Activated B cell treated with CpG ODN at 0.5 μM for 24 hours (primary cell): ENCODE measurements at regions not wholly inside any gene's neighbourhood (a gene's known extent, or its start where the extent isn't known, plus 50 kb on each side); places are given as distances from the start of the nearest gene placed in this dataset.

Experiments
- ATAC-seq: fragments of 200-7000 bp; cut with Tn5 transposase; one replicate; pipeline ENCODE4 v1.10.0; 2021; ENCODE audit warnings: low read depth, mild to moderate bottlenecking, moderate library complexity
- CTCF ChIA-PET: fragments of 350-600 bp; sonication (Branson Sonifier 250); formaldehyde crosslinking; loops from one replicate; lab custom pipeline; 2021; ENCODE audit warnings: antibody characterized with exemption; lab: Charles Lee
- POLR2A ChIA-PET: fragments of 350-600 bp; sonication (Branson Sonifier 250); formaldehyde crosslinking; loops from one replicate; lab custom pipeline; 2021; ENCODE audit warnings: antibody characterized with exemption; lab: Charles Lee
- DNase-seq: peaks from one replicate; pipeline ENCODE4 v3.0.0; 2022
- H3K27ac Mint-ChIP-seq: one replicate; pipeline ENCODE4 v1.8.0; 2020; ENCODE audit warnings: mixed read lengths
- H3K27me3 Mint-ChIP-seq: one replicate; pipeline ENCODE4 v1.8.0; 2021; ENCODE audit warnings: mixed read lengths
- H3K36me3 Mint-ChIP-seq: one replicate; pipeline ENCODE4 v1.8.0; 2021; ENCODE audit warnings: low read depth, mixed read lengths
- H3K4me1 Mint-ChIP-seq: one replicate; pipeline ENCODE4 v1.8.0; 2021; ENCODE audit warnings: mixed read lengths
- H3K4me3 Mint-ChIP-seq: one replicate; pipeline ENCODE4 v1.8.0; 2020; ENCODE audit warnings: mild to moderate bottlenecking, mixed read lengths
- H3K9me3 Mint-ChIP-seq: one replicate; pipeline ENCODE4 v1.8.0; 2020; ENCODE audit warnings: mixed read lengths
- CTCF ChIP-seq: fragments of 200-600 bp; IDR thresholded peaks from one replicate; pipeline ENCODE4 v1.8.0; 2022; ENCODE audit warnings: antibody characterized with exemption, mild to moderate bottlenecking
- intact Hi-C: fragments of 100-400 bp; cut with micrococcal nuclease; formaldehyde crosslinking; loops from one replicate; pipeline ENCODE4 v1.15.1; 2024

- no peaks in the 10 kb centered on the region for H3K4me1 Mint-ChIP-seq
- H3K27ac Mint-ChIP-seq = no peak overlapping the region
- H3K36me3 Mint-ChIP-seq = no peaks in the 10 kb centered on the region
- ATAC-seq (no peak), DNase-seq (no peak)
- no peak for TF ChIP-seq CTCF
- H3K9me3 Mint-ChIP-seq = no peaks in the 10 kb centered on the region
- CTCF ChIA-PET = no interaction called here
- no peaks in the 10 kb centered on the region for H3K27me3 Mint-ChIP-seq
- intact Hi-C loops = no loop called here
- POLR2A ChIA-PET = no interaction called here
- no peak overlapping the region for H3K4me3 Mint-ChIP-seq
Measured at GRCh38 chr7:45973725-45974532, 52.9 kb upstream of the IGFBP3 start.

- Mint-ChIP-seq H3K36me3 (no peaks in the 10 kb centered on the region), H3K27me3 (peaks cover 2% of the 10 kb centered on the region), H3K9me3 (no peaks in the 10 kb centered on the region), H3K4me1 (no peaks in the 10 kb centered on the region), H3K4me3 (no peak overlapping the region), H3K27ac (no peak overlapping the region)
- POLR2A ChIA-PET = no interaction called here
- intact Hi-C loops = no loop called here
- CTCF ChIA-PET = no interaction called here
- TF ChIP-seq CTCF = no peak
- ATAC-seq = no peak
- DNase-seq = no peak
Measured at GRCh38 chr7:45972629-45973312, 51.7 kb upstream of the IGFBP3 start.

GRCh38 chr7:45971661-45972175 lies 50.6 kb upstream of the IGFBP3 start:
- Mint-ChIP-seq H3K4me1 (no peaks in the 10 kb centered on the region), H3K4me3 (no peak overlapping the region), H3K27me3 (peaks cover 2% of the 10 kb centered on the region), H3K27ac (no peak overlapping the region), H3K9me3 (no peaks in the 10 kb centered on the region), H3K36me3 (no peaks in the 10 kb centered on the region)
- ATAC-seq (no peak), DNase-seq (no peak)
- no peak for TF ChIP-seq CTCF
- ChIA-PET CTCF (no interaction called here), POLR2A (no interaction called here)
- intact Hi-C loops = no loop called here

GRCh38 chr7:45971171-45971570 lies 50.1 kb upstream of the IGFBP3 start:
- H3K36me3 Mint-ChIP-seq = no peaks in the 10 kb centered on the region
- H3K4me1 Mint-ChIP-seq = no peaks in the 10 kb centered on the region
- no peak for DNase-seq
- H3K9me3 Mint-ChIP-seq = no peaks in the 10 kb centered on the region
- POLR2A ChIA-PET = no interaction called here
- H3K27ac Mint-ChIP-seq = no peak overlapping the region
- ATAC-seq = no peak
- no peak overlapping the region for H3K4me3 Mint-ChIP-seq
- no peak for TF ChIP-seq CTCF
- CTCF ChIA-PET = no interaction called here
- intact Hi-C loops = no loop called here
- peaks cover 2% of the 10 kb centered on the region for H3K27me3 Mint-ChIP-seq
